Body of pancreas (tissue), 4 donors: ENCODE measurements at regions not wholly inside any gene's neighbourhood (a gene's known extent, or its start where the extent isn't known, plus 50 kb on each side); places are given as distances from the start of the nearest gene placed in this dataset.

Experiments
- CTCF ChIP-seq, 7 experiments: fragments of 450-650 bp in 4 of 7; fragments of 200-600 bp in 3 of 7; sonication (generic) in 3 of 7; IDR thresholded peaks; one replicate each; pipeline ENCODE4 v1.5.1; 2016 to 2019; ENCODE audit warnings: antibody characterized with exemption in 7 of 7
- POLR2A ChIP-seq, 3 donors: fragments of 450-650 bp; IDR thresholded peaks; one replicate each; pipeline ENCODE4 v1.6.1; 2016; ENCODE audit warnings: antibody characterized with exemption in 3 of 3, mild to moderate bottlenecking in 2 of 3

DNA sequence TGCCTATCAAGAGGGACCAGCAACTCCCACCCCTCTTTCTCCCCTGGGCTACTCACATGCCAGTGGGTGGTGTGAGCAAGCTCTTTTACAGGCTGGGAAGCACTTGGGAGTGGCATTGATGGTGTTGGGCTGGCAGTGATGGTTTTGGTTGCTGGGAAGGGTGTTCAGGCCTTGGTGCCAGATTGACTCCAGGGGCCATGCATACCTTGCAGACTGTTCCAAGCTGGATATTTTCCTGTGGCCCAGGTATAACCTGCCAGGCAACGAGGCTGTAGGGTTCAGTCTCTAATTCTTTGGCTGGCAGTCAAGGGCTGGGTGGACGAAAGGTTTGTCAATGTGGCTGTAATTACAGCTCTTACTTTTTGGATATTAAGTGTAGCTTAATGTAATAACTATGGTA, 177.3 kb downstream of the MACROH2A1 start:
- TF ChIP-seq POLR2A (IDR thresholded peaks at IDR 0.05): no peak
- TF ChIP-seq CTCF (IDR thresholded peaks at IDR 0.05): no peak
